Upper lobe of left lung (tissue), 4 donors: ENCODE measurements at regions not wholly inside any gene's neighbourhood (a gene's known extent, or its start where the extent isn't known, plus 50 kb on each side); places are given as distances from the start of the nearest gene placed in this dataset.

Experiments
- CTCF ChIP-seq, 6 experiments: fragments of 450-650 bp in 4 of 6; fragments of 200-600 bp in 2 of 6; sonication (generic) in 2 of 6; IDR thresholded peaks; one replicate each; pipeline ENCODE4 v1.5.1; 2016 to 2019; ENCODE audit warnings: antibody characterized with exemption in 6 of 6
- EP300 ChIP-seq, 4 donors: sonication (generic); formaldehyde crosslinking; IDR thresholded peaks; one replicate each; pipeline ENCODE4 v1.5.1; 2017; ENCODE audit warnings: antibody characterized with exemption in 4 of 4, control low read depth in 2 of 4

- TF ChIP-seq EP300 (IDR thresholded peaks at IDR 0.05) (no peak), CTCF (IDR thresholded peaks at IDR 0.05) (no peak)
Observed at GRCh38 chr14:58815161-58815701, 177.5 kb downstream of the DACT1 start.
